IPS DF 4.7 (cell line): ENCODE measurements at regions not wholly inside any gene's neighbourhood (a gene's known extent, or its start where the extent isn't known, plus 50 kb on each side); places are given as distances from the start of the nearest gene placed in this dataset.

Experiments used
- DNase-seq: peaks from one replicate; pipeline ENCODE4 v3.0.0-alpha.2; 2013; ENCODE audit warnings: low spot score; ENCODE audit errors: extremely low read depth

DNA sequence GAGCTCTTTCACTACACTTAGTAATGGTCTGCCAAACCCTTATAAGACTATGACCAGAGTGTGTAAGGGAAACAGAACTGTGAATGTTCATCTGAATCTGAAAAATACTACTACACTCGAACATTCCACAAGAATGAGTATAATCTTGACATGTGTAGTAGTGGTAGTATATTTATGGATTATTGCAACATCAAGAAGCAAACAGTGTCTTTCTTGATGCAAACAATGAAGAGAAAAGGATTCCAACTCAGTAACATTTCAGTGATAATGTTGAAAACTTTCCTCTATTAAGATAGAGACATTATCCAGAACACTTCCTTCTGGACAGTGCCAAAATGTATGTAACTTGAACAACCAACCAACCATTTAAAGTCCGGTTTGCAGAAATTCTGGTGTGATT is 394.7 kb upstream of the CPEB2 start:
- DNase-seq, result no peak

DNA sequence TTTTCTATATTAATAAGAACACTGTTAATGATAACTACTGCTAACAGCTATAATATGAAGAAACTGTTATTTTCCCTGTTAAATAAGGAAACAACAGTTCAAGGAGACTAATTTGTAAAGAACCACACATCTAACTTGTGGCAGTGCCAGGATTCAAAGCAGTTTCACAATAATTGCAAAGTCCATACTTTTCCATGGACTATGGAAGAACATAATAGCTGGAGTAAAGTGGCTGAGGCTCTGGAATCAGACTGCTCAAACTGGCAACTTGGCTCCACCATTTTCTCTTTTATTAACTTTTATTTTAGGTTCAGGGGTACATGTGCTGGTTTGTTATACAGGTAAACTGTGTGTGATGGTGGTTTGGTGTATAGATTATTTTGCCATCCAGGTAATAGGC is 393.7 kb upstream of the CPEB2 start:
- no peak for DNase-seq

DNA sequence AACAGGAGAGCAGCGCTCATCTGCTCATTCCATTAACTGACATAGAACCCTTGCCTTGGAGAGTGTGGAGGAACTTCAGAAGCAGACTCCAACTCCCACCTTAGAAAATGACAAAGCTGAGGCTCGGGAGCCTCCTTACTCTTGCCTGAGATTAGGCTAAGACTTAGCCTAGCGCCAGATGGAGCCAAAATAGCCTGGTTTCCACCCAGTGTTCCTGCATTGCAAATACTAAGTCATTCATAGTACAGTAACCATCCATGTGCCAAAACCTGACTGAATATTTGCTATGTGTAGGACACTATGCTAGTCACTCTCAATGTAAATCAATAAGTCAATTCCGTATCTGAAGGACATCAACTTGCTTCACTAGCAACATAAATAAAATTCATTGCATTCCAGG is 387.4 kb upstream of the CPEB2 start:
- no peak for DNase-seq

DNA sequence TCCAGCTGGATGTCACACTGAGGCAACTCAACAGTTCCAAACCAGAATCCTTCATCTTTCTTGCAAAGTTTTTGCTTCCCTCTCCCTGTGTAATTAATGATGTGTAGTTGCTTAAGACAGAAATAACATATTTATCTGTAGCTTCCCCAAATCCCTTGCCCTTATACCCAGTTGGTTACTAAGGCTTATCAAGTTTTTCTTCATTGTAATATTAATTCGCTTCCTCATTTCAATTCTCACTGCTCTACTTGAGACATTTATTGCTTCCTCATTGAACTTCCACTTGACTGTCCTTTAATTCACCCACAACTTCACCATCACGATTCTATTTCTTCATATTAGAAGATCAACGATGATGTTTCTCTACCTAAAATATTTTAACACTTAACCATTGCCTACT is 386.6 kb upstream of the CPEB2 start:
- DNase-seq, result no peak

DNA sequence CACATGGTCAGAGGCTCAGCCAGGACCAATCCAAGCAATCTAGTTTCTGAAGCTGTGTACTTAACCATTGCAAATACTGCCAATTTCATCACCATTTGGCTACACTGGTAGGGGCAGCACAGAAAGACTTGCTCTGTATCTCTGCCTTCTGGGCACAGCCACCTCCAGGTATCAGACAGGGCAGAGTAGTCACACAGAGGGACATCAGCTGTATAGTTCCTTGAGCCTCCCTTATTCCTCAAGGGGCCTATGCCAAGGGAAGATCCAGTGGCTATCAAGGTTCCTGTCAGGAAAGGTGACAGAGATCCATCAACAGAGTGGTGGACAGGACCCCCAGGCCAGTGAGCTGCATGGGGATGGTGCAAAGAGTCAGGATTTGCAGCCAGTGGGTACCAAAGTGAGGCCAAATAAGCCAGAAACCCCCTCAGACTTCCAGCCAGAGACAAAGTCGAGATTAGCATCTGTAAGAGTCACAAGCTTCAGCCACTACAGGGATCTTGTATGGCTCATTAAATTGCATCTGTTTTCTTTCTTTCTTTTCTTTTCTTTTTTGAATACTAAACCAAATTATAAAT is 381.6 kb upstream of the CPEB2 start:
- peak; percentile 19 for DNase-seq

DNA sequence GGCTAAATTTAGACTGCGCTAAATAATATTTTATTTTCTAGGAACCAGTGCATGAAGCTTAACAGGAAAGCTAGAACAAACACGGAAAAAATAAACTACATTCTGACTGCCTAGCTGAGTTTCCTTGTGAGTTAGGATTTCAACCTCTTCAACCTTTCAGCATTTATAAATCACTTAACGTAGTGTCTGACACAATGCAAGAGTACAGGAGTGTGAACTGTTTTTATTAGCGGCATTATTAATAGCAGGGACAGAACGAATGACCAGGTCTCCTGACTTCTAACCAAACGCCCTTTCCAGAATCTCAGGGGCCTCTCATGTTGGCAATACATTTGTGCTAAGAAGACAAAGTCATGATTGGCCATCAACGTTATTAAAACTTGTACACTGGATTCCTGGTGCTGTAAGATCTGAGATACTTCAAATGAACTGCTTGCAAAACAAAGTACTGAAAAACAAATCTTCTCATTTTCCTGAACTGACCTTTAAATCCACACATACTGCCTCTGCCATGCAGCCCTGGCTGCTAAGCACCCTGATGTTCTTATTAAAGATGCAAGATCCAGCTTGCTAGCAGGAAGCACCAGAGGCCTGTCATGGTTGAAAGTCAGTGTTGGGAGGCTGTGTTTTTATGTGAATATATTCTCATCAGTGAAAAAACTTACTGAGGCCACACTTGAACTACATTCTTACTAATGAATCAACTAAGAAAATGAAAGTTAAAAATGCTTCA is 380.4 kb upstream of the CPEB2 start:
- DNase-seq, result no peak

DNA sequence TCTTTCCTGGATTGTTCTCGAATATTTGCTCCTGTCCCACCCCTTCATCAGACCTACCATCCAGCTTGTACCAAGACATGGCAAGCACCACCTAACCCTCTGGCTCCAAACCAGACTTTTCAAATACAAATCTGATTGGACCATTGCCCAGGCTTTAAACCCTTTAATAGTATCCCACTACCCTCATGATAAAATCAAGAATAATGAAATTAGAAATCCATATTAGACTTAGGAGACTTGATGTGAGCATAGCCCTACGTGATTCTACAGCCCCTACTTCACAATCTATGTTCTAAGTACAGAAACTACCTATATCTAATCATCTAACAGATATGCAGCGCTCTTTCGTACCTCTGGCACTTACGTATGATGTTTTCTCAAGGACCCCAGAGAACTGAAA is 375.2 kb upstream of the CPEB2 start:
- DNase-seq, result no peak

DNA sequence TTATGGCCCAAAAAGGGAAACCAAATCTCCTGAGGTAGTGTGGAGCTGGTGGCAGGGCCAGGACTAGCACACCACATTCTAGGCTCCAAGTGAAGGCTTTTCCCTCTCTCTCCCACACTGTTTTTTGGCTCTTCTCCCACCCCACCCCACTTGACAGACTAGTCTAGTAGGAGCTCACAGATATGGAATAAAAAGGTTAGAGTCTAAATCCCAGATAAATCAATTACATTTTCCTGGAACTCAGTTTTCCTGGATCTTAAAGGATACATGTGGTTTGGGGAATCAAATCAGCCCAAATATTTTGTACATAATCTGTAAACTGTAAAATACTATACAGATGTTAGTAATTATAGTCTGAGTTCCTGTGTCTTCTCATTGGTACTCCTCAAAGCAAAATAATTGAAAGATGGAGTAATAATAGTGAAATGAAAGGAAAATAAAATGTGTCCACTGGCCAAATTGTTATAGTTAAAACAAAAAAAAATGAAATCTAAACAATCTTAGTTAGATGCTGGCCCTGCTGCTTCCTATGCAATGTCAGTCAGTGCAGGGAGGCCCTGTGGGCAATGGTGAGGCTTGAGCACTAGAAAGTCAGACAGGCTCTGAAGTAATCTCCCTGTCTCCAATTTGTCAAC is 370.4 kb upstream of the CPEB2 start:
- no peak for DNase-seq

DNA sequence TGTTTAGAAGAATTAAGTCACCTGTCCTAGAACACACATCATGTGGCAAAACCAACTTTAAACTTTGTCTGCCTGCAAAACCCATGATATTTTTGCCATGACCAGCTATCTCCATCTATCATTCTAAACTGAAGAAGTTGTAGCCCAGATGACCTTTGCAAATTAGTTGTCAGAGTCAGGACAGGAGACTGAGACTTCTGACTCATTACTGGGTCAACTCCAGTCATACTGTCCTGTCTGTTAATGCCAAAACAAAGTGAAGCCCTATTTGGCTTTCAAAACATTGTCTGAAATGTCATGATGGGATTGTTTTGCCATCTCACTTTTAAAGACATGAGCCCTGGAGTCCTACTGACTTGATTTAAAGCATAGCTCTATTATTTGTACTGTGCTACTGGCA is 365.7 kb upstream of the CPEB2 start:
- no peak for DNase-seq

DNA sequence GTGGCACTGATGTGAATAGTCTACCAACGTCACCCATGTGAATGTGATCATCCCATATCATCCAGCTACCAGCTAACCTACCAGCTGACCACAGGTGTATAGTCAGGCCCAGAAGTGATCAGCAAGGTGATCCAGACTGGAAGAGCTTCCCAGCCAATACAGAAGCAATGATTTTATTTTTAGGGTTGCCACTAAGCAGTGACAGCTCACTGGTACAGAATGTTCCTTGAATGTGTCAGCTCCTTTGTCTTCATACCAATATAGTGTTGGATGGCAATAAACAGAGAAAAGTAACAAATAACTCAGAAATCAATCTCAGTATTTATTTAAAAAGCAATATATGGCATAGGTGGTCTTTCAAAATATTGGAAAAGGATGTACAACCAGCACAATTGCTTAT is 361.8 kb upstream of the CPEB2 start:
- DNase-seq, result no peak

DNA sequence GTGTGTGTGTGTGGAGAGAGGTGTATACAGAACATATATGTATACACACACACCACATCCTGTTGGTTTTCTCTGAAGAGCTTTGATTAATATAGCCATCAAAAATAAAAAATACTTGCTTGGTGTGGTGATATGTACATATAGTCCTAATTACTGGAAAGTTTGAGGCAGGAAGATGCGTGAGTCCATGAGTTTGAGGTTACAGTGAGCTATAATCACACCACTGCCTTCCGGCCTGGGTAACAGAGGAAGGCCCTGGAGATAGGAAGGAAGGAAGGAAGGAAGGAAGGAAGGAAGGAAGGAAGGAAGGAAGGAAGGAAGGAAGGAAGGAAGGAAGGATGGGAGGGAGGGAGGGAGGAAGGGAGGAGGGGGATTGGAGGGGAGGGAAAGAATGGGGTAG is 360.4 kb upstream of the CPEB2 start:
- DNase-seq, result no peak

DNA sequence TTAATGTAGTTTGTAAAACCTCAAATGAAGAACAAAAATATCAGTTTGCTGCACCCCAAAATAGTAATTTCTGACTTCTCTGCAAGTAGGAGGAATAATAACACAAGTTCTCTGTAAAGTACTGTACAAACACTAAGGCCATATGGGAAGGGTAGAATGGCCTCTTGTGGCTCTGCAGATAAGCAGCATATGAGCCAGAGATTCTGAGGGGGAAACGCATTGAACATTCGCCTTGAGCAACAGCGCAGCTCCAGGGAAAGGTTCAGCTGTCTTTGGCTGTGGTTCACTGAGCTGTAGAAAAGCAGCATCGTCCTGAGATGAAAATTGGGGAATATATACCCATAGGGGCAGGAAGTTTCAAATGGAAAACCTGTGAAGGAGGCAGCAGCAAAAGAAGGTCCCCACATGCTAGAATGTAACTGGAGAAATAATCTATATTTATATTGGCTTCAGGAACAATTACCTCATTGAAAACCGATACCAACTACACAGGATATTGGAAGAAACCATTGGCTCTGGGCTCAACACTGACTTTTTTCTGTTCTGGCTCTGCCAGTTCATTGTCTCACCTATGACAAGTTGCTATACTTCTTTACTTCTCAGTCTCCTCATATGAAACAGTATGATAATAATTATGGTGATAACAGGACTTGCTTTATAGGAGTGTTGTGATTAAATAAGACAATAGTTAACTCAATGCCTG is 357.6 kb upstream of the CPEB2 start:
- no peak for DNase-seq

DNA sequence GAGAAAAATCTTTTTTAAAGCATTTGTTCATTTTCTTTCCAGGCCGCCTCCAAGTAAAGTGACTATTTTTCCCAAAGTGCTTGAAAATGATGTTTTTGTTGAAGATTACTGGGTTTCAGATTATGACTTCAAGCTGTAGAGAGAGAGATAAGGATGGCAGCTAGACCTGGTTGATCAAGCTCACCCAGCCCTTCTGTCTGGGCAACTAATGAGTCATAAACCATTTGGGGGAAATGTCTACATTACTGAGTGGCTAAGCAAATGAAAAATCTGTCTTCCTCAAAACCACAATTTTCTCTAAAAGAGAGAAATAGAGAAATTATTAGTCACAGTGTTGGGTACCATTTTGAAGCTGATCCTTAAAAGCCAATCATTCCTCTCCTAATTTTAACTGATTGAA is 355.4 kb upstream of the CPEB2 start:
- no peak for DNase-seq

DNA sequence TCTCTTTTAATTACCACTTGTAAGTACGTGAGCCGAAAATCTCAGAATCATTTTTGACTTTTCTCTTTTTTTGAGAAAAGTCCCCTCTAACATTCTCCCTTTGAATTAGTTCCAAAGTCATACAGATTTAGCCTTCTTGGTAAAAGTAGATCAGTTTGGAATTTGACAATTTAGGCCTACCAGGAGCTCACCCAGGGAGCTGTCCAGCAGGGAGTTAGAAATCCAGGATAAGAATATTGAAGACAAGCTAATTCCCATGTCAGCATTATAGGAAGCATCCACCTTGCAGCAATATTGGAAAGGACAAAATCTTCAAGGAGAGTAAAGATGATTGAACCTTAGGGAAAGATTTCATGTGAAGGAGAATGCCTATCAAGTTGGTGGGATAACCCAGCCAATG is 352.2 kb upstream of the CPEB2 start:
- DNase-seq, result no peak

DNA sequence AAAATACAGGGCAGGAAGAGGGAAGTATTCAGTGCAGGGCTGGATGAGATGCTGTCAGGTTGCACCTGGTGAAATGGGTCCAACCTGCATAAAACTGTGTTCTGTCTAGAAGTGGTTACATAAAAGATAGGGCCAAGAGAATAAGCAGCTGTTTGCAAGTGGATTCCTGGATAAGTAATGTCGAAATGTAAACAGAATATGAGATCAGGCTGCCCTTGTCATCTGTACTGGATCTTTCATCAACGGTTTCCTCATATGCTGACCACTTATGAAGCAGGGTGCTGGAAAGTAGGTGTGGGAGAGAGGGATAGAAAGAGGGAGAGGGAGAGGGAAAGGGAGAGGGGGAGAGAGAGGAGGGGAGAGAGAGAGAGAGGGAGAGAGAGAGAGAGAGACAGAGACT is 349.8 kb upstream of the CPEB2 start:
- DNase-seq, result no peak

DNA sequence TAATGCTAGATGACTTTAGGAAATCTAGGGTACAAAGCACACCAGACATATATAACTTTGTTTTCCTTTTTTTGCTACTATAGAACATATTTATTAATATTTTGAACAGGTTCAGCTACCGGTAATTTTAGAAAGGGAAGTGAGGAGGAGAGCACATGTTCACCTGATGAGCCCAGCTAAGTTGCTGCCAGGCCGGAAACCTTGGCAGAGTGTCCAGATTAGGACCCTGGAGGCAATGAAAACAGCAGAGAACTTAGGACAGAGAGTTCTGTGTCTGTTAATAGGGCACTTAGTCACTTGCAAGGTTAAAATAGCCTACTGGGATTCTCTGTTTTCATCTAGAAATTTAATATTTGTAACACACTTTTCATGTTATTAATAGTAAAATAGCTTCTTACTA is 348.9 kb upstream of the CPEB2 start:
- DNase-seq, result no peak

DNA sequence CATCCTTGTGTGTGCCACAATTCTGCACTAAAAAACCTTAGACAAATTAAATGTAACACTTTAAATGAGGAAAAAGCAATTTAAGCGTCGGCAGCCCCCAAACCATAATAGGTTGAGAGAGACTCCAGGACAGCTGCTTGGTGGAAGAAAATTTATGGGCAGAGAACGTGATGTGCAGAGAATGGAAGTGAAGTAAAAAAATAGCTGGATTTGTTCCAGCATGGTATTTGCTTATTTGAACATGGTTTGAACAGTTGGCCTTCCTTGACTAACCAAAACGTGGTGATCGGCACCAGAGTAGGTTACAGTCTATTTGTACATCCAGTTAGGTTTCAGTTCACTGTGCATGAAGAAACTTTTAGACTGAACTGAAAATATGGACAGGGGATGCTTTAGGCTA is 343.0 kb upstream of the CPEB2 start:
- no peak for DNase-seq

DNA sequence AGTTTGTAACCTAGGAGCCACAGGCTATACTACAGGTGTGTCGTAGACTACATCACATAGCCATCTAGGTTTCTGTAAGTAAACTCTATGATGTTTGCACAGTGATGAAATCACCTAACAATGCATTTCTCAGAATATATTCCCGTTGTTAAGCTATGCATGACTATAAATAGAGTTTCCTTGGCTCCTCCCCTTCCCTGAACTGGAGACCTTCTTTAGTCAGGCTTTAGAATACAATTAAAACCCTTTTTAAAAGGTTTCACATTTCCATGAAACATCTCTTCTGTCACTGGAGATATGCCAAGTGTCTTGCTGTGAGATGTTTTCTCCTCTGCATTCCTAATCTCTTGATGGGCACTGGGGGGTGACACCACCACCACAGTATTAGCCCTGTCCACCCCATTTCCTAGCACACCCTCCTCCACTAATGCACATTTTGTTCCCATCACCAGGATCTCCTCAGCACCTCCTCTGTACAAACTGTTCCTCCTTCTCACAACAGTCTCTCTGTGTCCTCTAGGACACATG is 334.6 kb upstream of the CPEB2 start:
- no peak for DNase-seq

DNA sequence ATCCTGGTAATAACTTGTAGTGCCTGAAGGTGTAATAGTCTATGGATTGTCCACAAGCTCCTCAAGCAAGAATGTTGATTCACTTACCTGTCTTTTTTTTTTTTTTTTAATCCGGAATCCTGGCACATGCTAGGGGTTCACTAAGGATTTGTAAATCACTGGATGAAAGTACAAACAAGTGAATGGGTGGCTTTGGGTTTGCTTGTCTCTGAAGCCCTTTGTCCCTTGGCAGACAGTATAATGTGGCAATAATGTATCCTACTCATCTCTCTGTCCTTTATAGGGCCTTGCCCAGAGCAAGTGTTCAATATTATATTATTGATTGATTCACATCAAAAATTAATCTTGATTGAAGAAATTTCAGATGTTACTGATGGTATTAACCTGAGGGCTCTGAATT is 334.0 kb upstream of the CPEB2 start:
- no peak for DNase-seq

DNA sequence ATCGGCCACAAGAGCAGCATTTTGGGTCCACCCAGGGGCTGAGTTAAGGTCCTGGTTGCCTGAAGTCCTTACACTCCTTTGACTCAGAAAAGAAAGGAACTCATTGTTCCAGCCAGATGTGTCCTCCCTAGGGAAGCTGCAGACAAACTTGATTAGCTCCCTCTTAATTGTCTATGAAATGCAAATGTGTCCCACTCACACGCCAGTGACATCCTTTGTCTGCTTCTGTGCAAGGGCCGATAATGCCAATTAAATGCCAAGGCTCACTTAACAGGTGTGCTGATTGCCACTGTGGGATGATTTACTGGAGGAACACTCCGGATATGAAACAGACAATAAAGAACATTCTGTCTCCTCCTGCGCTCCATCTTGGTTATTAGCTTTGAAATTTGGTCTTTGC is 332.9 kb upstream of the CPEB2 start:
- no peak for DNase-seq

DNA sequence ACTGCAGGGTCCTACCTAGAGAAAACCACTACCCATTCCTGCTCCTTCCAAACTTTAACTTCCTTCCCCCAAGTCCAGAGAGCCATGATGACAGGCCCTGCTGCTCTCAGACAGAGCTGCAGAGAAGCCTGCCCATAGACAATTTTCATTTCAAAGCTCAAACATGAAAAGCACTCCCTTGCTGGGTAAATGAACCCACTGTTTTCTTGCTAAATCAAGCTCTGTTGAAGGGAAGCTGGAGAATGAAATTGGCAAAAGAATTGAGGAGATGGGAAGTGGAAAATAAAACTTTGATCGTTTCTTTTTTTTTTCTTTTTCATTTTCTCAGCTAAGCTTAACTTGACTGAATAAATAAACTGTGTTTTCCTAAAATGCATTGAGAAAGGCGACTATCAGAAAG is 331.1 kb upstream of the CPEB2 start:
- DNase-seq, result no peak

DNA sequence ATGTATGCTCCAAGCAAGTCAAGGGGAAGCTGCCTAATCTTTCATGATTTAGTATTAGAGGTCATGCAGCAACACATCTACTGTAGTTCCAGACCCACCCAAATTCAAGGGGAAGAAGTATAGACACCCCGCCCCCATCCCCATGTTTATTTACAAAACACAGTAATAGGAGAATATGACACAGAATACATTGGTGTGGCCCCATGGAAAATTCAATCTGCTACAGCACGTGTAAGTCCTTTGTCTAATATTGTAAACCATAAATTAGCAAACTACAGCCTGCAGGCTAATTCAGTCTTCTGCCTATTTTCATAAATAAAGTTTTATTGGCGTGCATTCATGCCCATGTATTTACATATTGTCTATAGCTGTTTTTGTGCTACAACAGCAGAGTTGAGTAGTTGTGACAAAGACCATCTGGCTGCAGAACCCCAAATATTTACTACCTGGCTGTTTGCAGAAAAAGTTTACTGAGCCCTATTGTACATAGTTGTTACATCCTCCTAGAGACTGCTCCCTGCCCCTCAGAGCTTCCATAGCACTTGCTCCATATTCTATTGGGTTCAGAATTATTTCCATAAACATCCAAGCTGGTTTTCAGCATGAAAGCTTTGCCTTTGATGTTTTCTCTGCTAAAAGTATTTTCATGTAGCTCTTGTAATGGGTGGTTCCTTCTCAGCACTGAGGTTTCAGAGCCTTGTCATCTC is 326.8 kb upstream of the CPEB2 start:
- no peak for DNase-seq
